Ovary (tissue), 3 donors: ENCODE measurements at regions not wholly inside any gene's neighbourhood (a gene's known extent, or its start where the extent isn't known, plus 50 kb on each side); places are given as distances from the start of the nearest gene placed in this dataset.

Source experiments
- CTCF ChIP-seq, 3 donors: fragments of 450-650 bp in 2 of 3; fragments of 200-600 bp in 1 of 3; IDR thresholded peaks; one replicate each; pipeline versions ENCODE4 v1.5.1 to v1.8.0; 2016 to 2022; ENCODE audit warnings: antibody characterized with exemption in 3 of 3, mild to moderate bottlenecking in 1 of 3
- POLR2A ChIP-seq: fragments of 450-650 bp; IDR thresholded peaks from one replicate; pipeline ENCODE4 v1.6.1; 2017; ENCODE audit warnings: antibody characterized with exemption, mild to moderate bottlenecking, moderate library complexity
- donor health status: DM: no; HTN: no; CAD: no.

- TF ChIP-seq POLR2A = no peak
- no peak for TF ChIP-seq CTCF (IDR thresholded peaks at IDR 0.05)
These were observed 216.0 kb upstream of the ZBTB20 start for GRCh38 chr3:115363071-115363470.
